Ectodermal cell (in vitro differentiated cells): ENCODE measurements at regions not wholly inside any gene's neighbourhood (a gene's known extent, or its start where the extent isn't known, plus 50 kb on each side); places are given as distances from the start of the nearest gene placed in this dataset.
"Not testable (repeated sequence)": the region's sequence is repeated elsewhere in the genome, so short reads cannot be mapped to it uniquely, and the experiment has no call there.

ENCODE experiments used
- H3K27ac ChIP-seq: 2 replicates; pipeline ENCODE4 v1.7.0; 2013; ENCODE audit warnings: mild to moderate bottlenecking, low read depth, low read length; ENCODE audit not compliant: insufficient read depth, poor library complexity, severe bottlenecking
- H3K27me3 ChIP-seq: 2 replicates; pipeline ENCODE4 v1.7.0; 2013; ENCODE audit warnings: mild to moderate bottlenecking, low read length; ENCODE audit not compliant: insufficient read depth, control insufficient read depth, poor library complexity, severe bottlenecking
- H3K36me3 ChIP-seq: one replicate; pipeline ENCODE4 v1.7.0; 2013; ENCODE audit warnings: low read length; ENCODE audit not compliant: control insufficient read depth, insufficient read depth
- H3K4me1 ChIP-seq: one replicate; pipeline ENCODE4 v1.7.0; 2013; ENCODE audit warnings: low read length; ENCODE audit not compliant: control insufficient read depth, insufficient read depth
- H3K4me3 ChIP-seq: 2 replicates; pipeline ENCODE4 v1.7.0; 2013; ENCODE audit warnings: low read depth, low read length, control low read depth; ENCODE audit not compliant: insufficient read depth
- H3K9me3 ChIP-seq: 2 replicates; pipeline ENCODE4 v1.7.0; 2013; ENCODE audit warnings: mild to moderate bottlenecking, low read length, moderate library complexity; ENCODE audit not compliant: control insufficient read depth
- WGBS, 2 experiments: methylation state at CpG; one replicate each; pipeline ENCODE4 v1.1.7; 2013; ENCODE audit warnings: missing lambda C conversion rate in 2 of 2; 5-methylcytosine and 5-hydroxymethylcytosine counted together

DNA sequence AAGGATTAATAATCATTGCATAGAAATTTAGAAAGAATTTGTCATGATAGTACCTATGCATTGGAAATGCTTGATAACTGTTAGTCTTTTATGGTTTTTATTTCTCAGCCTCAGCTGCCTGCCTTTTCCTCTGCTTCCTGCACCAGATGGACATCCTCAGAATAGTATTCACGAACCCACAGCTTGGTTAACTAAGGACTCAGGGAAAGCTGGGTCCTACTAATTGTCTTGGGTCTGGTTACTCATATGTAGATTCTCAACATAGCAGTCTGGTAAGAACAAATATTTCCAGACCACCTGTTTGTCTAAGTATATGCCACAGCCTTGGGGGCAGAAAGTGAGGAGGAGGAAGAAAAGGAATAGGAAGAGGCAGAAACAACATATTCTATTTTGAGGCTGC, 464.5 kb upstream of the SMARCA2 start:
- 64 to 82% methylated on average over 1 of the region's 1 CpG for WGBS, 2 experiments
- no peaks in the 10 kb centered on the region for H3K4me1 ChIP-seq
- no peak overlapping the region for H3K27ac ChIP-seq
- H3K9me3 ChIP-seq = no peaks in the 10 kb centered on the region
- no peaks in the 10 kb centered on the region for H3K36me3 ChIP-seq
- no peak overlapping the region for H3K4me3 ChIP-seq
- H3K27me3 ChIP-seq = no peaks in the 10 kb centered on the region

DNA sequence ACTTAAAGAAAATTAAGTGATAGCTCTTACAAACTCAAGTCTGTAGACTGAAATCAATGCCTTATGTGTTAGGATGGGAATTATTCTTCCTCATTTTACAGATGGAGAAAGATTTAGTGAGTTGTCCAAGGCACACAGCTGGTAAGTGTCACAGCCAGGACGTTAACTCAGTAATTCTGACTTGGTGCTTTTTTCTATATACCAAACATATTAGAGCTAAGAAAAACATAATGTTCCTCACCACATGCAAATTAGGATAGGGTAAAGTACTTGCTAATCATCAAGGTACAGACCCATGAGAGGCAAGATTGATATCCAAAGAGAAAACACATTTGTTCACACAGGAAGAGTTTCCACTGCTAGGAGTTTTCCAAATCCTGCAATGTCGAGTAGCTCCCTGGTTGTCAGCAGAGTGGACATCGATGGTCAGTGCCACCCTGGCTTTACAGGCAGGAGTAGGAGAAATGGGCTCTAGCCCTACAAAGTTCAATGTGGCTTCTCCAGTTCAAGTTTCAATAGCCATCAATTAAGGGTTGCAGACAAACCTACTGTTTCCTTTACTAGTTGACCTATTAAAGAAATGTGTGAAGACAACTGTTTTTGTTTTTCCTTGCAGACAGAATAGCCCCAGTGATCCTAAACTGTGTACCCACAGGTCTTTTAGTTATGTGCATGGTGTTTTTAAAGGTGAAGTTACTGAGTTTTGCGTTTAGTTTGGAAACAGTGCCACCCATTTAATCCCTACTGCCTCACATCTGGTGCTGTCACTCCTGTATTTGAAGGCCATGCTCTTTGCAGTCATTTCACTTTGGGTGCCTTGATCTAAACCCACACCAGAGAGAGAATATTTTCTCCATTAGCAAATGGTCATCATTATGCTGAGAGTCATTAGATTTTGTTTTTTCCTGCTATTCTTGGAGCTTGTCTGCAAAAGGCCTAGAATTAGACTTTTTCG, 460.8 kb upstream of the SMARCA2 start:
- whole genome bisulfite sequencing, 2 experiments = 63 to 77% methylated on average over 3 to 4 of the region's 5 CpGs
- no peak overlapping the region for H3K4me3 ChIP-seq
- no peaks in the 10 kb centered on the region for H3K9me3 ChIP-seq
- no peak overlapping the region for H3K27ac ChIP-seq
- no peaks in the 10 kb centered on the region for H3K36me3 ChIP-seq
- no peaks in the 10 kb centered on the region for H3K4me1 ChIP-seq
- H3K27me3 ChIP-seq = no peaks in the 10 kb centered on the region

DNA sequence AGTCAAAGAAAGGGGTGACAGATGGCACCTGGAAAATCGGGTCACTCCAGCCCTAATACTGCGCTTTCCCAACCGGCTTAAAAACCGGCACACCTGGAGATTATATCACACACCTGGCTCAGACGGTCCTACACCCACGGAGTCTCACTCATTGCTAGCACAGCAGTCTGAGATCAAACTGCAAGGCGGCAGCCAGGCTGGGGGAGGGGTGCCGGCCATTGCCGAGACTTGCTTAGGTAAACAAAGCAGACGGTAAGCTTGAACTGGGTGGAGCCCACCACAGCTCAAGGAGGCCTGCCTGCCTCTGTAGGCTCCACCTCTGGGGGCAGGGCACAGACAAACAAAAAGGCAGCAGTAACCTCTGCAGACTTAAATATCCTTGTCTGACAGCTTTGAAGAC, 456.5 kb upstream of the SMARCA2 start:
- H3K27ac ChIP-seq, H3K4me1 ChIP-seq, H3K4me3 ChIP-seq, H3K27me3 ChIP-seq, H3K9me3 ChIP-seq, H3K36me3 ChIP-seq: not testable (repeated sequence)
- 91 to 94% methylated on average over 10 of the region's 10 CpGs for WGBS, 2 experiments

DNA sequence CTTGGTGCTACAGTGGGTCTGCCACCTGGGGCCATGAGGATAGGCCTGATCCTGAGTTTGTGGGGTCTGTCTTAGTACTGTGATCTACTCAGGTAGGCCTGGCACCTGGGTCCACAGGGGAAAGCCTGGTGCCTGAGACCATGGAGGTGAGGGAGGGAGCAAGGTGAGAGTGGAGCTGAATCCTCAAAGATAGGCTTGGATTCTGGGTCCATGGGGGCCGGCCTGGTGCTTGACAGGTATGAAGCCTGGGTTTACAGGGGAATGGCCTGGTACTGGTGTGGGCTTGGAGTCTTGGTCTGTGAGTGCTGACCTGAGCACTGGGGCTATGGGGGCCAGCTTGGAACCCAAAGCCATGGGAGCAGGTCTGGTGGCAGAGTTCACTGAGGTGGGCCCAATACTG, 439.2 kb upstream of the SMARCA2 start:
- 85 to 95% methylated on average over 1 of the region's 1 CpG for WGBS, 2 experiments
- no peaks in the 10 kb centered on the region for H3K9me3 ChIP-seq
- H3K4me1 ChIP-seq = no peaks in the 10 kb centered on the region
- no peaks in the 10 kb centered on the region for H3K27me3 ChIP-seq
- H3K27ac ChIP-seq = no peak overlapping the region
- no peak overlapping the region for H3K4me3 ChIP-seq
- H3K36me3 ChIP-seq = no peaks in the 10 kb centered on the region

DNA sequence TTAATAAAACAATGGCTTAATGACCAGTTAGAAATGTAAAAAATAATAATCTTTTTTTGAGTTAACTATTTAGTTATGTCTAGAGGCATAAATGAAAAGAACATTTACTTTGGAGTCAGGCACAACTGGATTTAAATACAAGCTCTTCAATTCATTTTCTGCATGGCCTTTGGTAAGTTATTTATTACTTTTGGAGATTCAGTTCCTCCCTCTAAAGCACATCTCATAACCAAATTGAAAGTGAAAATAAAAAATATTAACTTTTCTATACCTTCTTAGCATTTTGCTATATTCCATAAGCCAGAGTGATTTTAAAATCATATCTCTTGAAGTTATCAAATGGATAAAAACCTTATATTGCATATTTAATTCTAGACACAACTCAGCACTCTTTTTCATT, 434.9 kb upstream of the SMARCA2 start:
- Histone ChIP-seq H3K4me1 (no peaks in the 10 kb centered on the region), H3K27ac (no peak overlapping the region), H3K9me3 (no peaks in the 10 kb centered on the region), H3K4me3 (no peak overlapping the region), H3K36me3 (no peaks in the 10 kb centered on the region), H3K27me3 (no peaks in the 10 kb centered on the region)

DNA sequence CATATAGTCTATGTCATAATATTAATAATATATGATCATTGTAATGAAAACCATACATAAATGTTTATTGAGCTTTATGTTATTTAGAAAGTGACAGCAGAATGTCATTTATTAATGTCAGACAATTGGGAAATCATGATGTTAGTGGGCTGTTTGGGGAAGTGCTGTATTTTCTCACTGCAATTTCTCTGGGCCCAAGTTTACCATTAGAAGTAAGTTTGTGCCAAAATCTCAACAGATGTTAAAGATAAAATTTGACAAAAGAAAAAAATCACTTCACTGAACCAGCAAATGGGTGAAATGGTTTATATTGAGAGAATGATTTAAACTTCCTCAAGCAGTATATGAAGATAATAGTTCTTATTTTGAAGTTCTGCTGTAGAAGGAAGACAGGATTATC, 433.2 kb upstream of the SMARCA2 start:
- no peaks in the 10 kb centered on the region for H3K36me3 ChIP-seq
- no peak overlapping the region for H3K4me3 ChIP-seq
- H3K9me3 ChIP-seq = no peaks in the 10 kb centered on the region
- no peaks in the 10 kb centered on the region for H3K4me1 ChIP-seq
- no peaks in the 10 kb centered on the region for H3K27me3 ChIP-seq
- no peak overlapping the region for H3K27ac ChIP-seq

DNA sequence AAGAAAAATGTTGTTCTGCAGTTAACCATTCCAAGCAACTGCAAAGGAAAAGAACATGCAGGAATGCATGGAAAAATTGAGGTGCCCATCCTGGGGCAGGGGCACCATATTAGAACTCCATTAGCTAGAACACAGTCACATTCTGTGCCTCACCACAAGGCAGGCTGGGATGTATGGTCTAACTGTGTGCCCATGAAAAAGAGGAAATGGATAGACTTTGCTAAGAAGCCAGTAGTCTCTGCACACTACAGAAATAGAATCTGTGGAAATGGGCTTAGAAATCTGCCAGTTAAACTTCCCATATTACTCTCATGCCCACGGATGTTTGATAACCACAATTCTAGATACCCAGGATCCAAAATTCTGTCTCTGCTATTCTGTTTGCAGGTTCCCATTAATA, 423.8 kb upstream of the SMARCA2 start:
- Histone ChIP-seq H3K4me3 (no peak overlapping the region), H3K27me3 (no peaks in the 10 kb centered on the region), H3K4me1 (no peaks in the 10 kb centered on the region), H3K9me3 (no peaks in the 10 kb centered on the region), H3K36me3 (no peaks in the 10 kb centered on the region), H3K27ac (no peak overlapping the region)
- WGBS, 2 experiments = 83 to 100% methylated on average over 1 of the region's 1 CpG

DNA sequence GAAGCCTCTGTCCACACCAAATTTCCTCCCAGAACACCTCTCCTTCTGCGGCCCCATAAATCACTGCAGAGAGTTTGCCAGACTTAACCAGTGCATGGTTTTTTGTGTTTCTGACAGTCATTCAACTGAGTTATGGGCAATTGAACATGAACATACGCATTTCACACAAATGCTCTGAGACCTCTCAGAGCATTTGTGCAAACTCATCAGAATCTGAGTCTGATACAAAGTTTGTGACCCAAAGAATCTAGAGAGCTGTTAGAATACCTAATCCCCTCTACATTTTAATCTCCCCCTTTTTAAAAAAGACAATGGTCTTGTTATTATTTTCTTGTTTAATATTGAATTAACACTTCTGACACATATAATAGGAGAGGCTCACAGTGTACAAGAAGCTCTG, 416.9 kb upstream of the SMARCA2 start:
- Histone ChIP-seq H3K4me1 (no peaks in the 10 kb centered on the region), H3K27ac (no peak overlapping the region), H3K9me3 (no peaks in the 10 kb centered on the region), H3K27me3 (no peaks in the 10 kb centered on the region), H3K36me3 (no peaks in the 10 kb centered on the region), H3K4me3 (no peak overlapping the region)
- WGBS, 2 experiments = 92 to 95% methylated on average over 2 of the region's 2 CpGs

DNA sequence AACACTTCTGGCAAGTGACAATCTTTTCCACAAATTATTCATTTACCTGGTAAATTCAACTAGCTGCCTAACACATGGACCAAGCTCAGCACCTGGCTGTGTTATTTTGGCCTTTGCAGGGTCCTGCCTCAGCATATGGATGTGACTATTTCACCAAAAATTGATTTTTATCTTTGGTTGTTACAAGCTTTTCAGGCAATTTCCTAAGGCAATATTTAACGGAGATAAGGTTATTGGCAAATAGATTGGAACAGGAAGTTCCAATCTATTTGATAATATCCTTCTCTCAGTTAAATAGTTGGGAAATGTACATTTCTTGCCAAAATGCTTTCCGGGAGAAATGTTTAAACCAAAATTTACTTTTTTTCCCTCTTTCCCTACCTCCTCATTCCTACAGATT, 415.2 kb upstream of the SMARCA2 start:
- no peak overlapping the region for H3K27ac ChIP-seq
- 100% methylated on average over 1 of the region's 2 CpGs; no CpG with 5 or more reads in 1 of the 2 experiments for WGBS, 2 experiments
- no peaks in the 10 kb centered on the region for H3K36me3 ChIP-seq
- no peaks in the 10 kb centered on the region for H3K9me3 ChIP-seq
- H3K27me3 ChIP-seq = no peaks in the 10 kb centered on the region
- H3K4me3 ChIP-seq = no peak overlapping the region
- no peaks in the 10 kb centered on the region for H3K4me1 ChIP-seq

DNA sequence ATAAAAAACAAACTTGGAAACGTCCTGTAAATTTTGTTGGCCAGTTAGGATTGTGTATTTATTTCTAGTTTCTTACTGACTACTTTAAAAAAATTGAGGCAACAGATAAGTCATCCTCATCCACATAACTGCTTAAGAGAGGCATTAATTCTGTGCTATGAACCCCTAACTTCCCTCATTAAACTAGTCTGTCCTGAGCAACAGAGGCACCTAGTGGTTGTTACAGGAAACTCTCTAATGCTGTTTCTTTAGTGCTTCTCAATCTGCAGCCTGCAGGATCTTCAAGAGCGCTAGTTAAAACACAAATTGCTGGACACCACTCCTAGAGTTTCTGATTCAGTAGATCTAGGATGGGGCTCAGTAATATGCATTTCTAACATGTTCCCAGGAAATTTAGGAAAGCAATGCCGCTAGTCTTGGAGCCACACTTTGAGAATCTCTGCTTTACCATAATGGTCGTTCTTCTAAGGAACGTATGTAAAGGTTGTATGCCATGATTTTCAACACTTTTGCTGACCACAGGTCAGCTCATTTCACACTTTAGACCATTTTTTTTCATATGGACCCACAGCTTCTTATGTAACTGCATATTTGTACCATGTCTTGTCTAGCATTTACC, 410.1 kb upstream of the SMARCA2 start:
- no peaks in the 10 kb centered on the region for H3K9me3 ChIP-seq
- 67 to 72% methylated on average over 4 of the region's 5 CpGs for WGBS, 2 experiments
- H3K4me1 ChIP-seq = no peaks in the 10 kb centered on the region
- no peak overlapping the region for H3K4me3 ChIP-seq
- H3K36me3 ChIP-seq = no peaks in the 10 kb centered on the region
- H3K27me3 ChIP-seq = no peaks in the 10 kb centered on the region
- no peak overlapping the region for H3K27ac ChIP-seq
